ENCODE measurements at regions not wholly inside any gene's neighbourhood (a gene's known extent, or its start where the extent isn't known, plus 50 kb on each side); places are given as distances from the start of the nearest gene placed in this dataset.

DNA sequence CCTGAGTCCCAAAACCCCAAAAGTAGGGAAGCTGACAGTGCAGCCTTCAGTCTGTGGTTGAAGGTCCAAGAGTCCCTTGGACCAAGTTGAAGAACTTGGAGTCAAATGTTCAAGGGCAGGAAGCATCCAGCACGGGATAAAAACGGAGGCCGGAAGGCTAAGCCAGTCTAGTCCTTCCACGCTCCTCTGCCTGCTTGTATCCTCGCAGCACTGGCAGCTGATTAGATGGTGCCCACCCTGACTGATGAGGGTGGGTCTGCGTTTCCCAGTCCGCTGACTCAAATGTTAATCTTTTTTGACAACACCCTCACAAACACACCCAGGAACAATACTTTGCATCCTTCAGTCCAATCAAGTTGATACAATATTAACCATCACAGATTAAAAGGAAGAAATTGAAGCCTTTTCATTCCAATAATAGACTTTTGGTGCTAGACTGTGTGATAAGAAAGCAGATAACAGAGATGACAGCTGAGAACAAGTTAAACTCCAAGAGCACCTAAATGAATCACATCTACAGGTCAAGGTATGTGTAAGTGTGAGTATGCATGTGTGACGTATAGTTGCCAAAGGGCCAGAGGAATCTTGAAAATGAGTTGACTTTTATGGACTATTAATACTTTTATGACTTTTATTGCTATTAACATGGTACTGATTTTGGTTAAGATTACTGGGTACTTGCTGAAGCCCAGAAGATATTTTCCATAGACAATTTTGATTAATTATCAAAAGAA lies 933.5 kb upstream of the SOX9 start:
- no peak for TF ChIP-seq POLR2A (IDR thresholded peaks at IDR 0.05)
- TF ChIP-seq, protein P1, sequence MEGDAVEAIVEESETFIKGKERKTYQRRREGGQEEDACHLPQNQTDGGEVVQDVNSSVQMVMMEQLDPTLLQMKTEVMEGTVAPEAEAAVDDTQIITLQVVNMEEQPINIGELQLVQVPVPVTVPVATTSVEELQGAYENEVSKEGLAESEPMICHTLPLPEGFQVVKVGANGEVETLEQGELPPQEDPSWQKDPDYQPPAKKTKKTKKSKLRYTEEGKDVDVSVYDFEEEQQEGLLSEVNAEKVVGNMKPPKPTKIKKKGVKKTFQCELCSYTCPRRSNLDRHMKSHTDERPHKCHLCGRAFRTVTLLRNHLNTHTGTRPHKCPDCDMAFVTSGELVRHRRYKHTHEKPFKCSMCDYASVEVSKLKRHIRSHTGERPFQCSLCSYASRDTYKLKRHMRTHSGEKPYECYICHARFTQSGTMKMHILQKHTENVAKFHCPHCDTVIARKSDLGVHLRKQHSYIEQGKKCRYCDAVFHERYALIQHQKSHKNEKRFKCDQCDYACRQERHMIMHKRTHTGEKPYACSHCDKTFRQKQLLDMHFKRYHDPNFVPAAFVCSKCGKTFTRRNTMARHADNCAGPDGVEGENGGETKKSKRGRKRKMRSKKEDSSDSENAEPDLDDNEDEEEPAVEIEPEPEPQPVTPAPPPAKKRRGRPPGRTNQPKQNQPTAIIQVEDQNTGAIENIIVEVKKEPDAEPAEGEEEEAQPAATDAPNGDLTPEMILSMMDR (IDR thresholded peaks at IDR 0.05) = no peak

All from Peyer's patch (tissue), 4 donors.